Liver (tissue), 8 donors: ENCODE measurements at regions not wholly inside any gene's neighbourhood (a gene's known extent, or its start where the extent isn't known, plus 50 kb on each side); places are given as distances from the start of the nearest gene placed in this dataset.

Source experiments
- DNase-seq: peaks from one replicate; pipeline ENCODE4 v3.0.0-alpha.2; 2017; ENCODE audit warnings: low spot score
- H3K27ac ChIP-seq, 2 donors: one replicate each; pipeline ENCODE4 v1.7.0; 2013; ENCODE audit warnings: inconsistent platforms in 2 of 2, low read length in 2 of 2, control low read depth in 1 of 2, low read depth in 1 of 2, mild to moderate bottlenecking in 1 of 2
- H3K27me3 ChIP-seq, 4 donors: one replicate each; pipeline versions ENCODE4 v1.6.1 to v1.7.0; 2013; ENCODE audit warnings: low read length in 3 of 4, inconsistent platforms in 1 of 4, mild to moderate bottlenecking in 1 of 4, moderate library complexity in 1 of 4; ENCODE audit not compliant: control insufficient read depth in 4 of 4, insufficient read depth in 4 of 4
- H3K36me3 ChIP-seq, 4 donors: one replicate each; pipeline versions ENCODE4 v1.6.1 to v1.7.0; 2013; ENCODE audit warnings: low read length in 3 of 4, mild to moderate bottlenecking in 3 of 4, low read depth in 1 of 4, moderate library complexity in 1 of 4; ENCODE audit not compliant: control insufficient read depth in 4 of 4, insufficient read depth in 3 of 4
- H3K4me1 ChIP-seq, 4 donors: one replicate each; pipeline versions ENCODE4 v1.6.1 to v1.7.0; 2013; ENCODE audit warnings: low read length in 3 of 4, mild to moderate bottlenecking in 3 of 4, moderate library complexity in 1 of 4; ENCODE audit not compliant: control insufficient read depth in 4 of 4, insufficient read depth in 4 of 4
- H3K4me3 ChIP-seq, 3 donors: one replicate each; pipeline versions ENCODE4 v1.6.1 to v1.7.0; 2013; ENCODE audit warnings: low read length in 3 of 3, control low read depth in 1 of 3, low read depth in 1 of 3, mild to moderate bottlenecking in 1 of 3
- H3K9ac ChIP-seq, 2 donors: one replicate each; pipeline ENCODE4 v1.7.0; 2013; ENCODE audit warnings: low read length in 2 of 2, mild to moderate bottlenecking in 2 of 2, moderate library complexity in 2 of 2, control low read depth in 1 of 2, low read depth in 1 of 2
- H3K9me3 ChIP-seq, 4 donors: one replicate each; pipeline versions ENCODE4 v1.6.1 to v1.7.0; 2013; ENCODE audit warnings: low read length in 3 of 4; ENCODE audit not compliant: control insufficient read depth in 4 of 4
- ATF3 ChIP-seq: IDR thresholded peaks from 2 replicates; pipeline ENCODE4 v1.6.1; 2016; ENCODE audit warnings: antibody characterized with exemption
- CTCF ChIP-seq: fragments of 150-350 bp; IDR thresholded peaks from 2 replicates; pipeline ENCODE4 v1.5.1; 2017; ENCODE audit warnings: improper control_type of control experiment, low read depth, low read length; ENCODE audit not compliant: missing input control
- EGR1 ChIP-seq, 2 donors: IDR thresholded peaks; 2 replicates each; pipeline ENCODE4 v1.6.1; 2016 to 2018; ENCODE audit warnings: antibody characterized with exemption in 2 of 2, low read depth in 2 of 2
- FOXA1 ChIP-seq: IDR thresholded peaks from 2 replicates; pipeline ENCODE4 v1.6.1; 2016; ENCODE audit warnings: antibody characterized with exemption
- FOXA2 ChIP-seq: IDR thresholded peaks from 2 replicates; pipeline ENCODE4 v1.6.1; 2016; ENCODE audit warnings: antibody characterized with exemption
- GABPA ChIP-seq, 2 donors: IDR thresholded peaks in 1 of 2; conservative IDR thresholded peaks in 1 of 2; 2 replicates each; pipeline ENCODE4 v1.6.1; 2016; ENCODE audit warnings: antibody characterized with exemption in 2 of 2, mild to moderate bottlenecking in 1 of 2, moderate library complexity in 1 of 2
- HNF4A ChIP-seq, 2 donors: conservative IDR thresholded peaks; 2 replicates each; pipeline ENCODE4 v1.6.1; 2016; ENCODE audit warnings: antibody characterized with exemption in 2 of 2, mild to moderate bottlenecking in 2 of 2
- HNF4G ChIP-seq: IDR thresholded peaks from 2 replicates; pipeline ENCODE4 v1.6.1; 2016; ENCODE audit warnings: antibody characterized with exemption
- JUND ChIP-seq, 2 donors: IDR thresholded peaks; 2 replicates each; pipeline ENCODE4 v1.6.1; 2016; ENCODE audit warnings: antibody characterized with exemption in 2 of 2
- MAX ChIP-seq: IDR thresholded peaks from 2 replicates; pipeline ENCODE4 v1.6.1; 2016; ENCODE audit warnings: antibody characterized with exemption
- NR2F2 ChIP-seq: IDR thresholded peaks from 2 replicates; pipeline ENCODE4 v1.6.1; 2016; ENCODE audit warnings: antibody characterized with exemption
- RAD21 ChIP-seq, 2 donors: IDR thresholded peaks; 2 replicates each; pipeline ENCODE4 v1.6.1; 2016; ENCODE audit warnings: antibody characterized with exemption in 2 of 2, mild to moderate bottlenecking in 2 of 2
- REST ChIP-seq: IDR thresholded peaks from 2 replicates; pipeline ENCODE4 v1.6.1; 2016; ENCODE audit warnings: antibody characterized with exemption, mild to moderate bottlenecking
- RXRA ChIP-seq, 2 donors: IDR thresholded peaks; 2 replicates each; pipeline ENCODE4 v1.6.1; 2017 to 2018; ENCODE audit warnings: antibody characterized with exemption in 2 of 2, mild to moderate bottlenecking in 1 of 2
- SP1 ChIP-seq: IDR thresholded peaks from 2 replicates; pipeline ENCODE4 v1.6.1; 2018; ENCODE audit warnings: antibody characterized with exemption, mild to moderate bottlenecking
- TAF1 ChIP-seq: conservative IDR thresholded peaks from 2 replicates; pipeline ENCODE4 v1.6.1; 2016; ENCODE audit warnings: antibody characterized with exemption, mild to moderate bottlenecking
- YY1 ChIP-seq: IDR thresholded peaks from 2 replicates; pipeline ENCODE4 v1.6.1; 2016; ENCODE audit warnings: antibody characterized with exemption, mild to moderate bottlenecking
- ZBTB33 ChIP-seq: IDR thresholded peaks from 2 replicates; pipeline ENCODE4 v1.6.1; 2016; ENCODE audit warnings: antibody characterized with exemption
- WGBS: extraction: QIAGEN DNeasy Blood & Tissue Kit; methylation state at CpG from one replicate; pipeline ENCODE4 v1.1.7; 2013; 5-methylcytosine and 5-hydroxymethylcytosine counted together
- donor health status: healthy.
- donor health status: healthy.
- donor health status: healthy.
- donor health status: healthy.
- donor health status: healthy.

GRCh38 chr12:86723326-86723725, 467.1 kb upstream of the MGAT4C start:
- Histone ChIP-seq H3K9me3 (no peaks in the 10 kb centered on the region), H3K9ac (no peak overlapping the region), H3K4me3 (no peak overlapping the region), H3K36me3 (no peaks in the 10 kb centered on the region), H3K4me1 (no peaks in the 10 kb centered on the region), H3K27ac (no peak overlapping the region), H3K27me3 (no peaks in the 10 kb centered on the region)
- TF ChIP-seq CTCF: no peak
- WGBS: 68% methylated on average over 2 of the region's 2 CpGs
- no peak for DNase-seq

GRCh38 chr12:86721713-86722397, 465.7 kb upstream of the MGAT4C start:
- H3K9me3 ChIP-seq: no peaks in the 10 kb centered on the region
- H3K27ac ChIP-seq: no peak overlapping the region
- 80% methylated on average over 5 of the region's 5 CpGs for WGBS
- H3K4me1 ChIP-seq: no peaks in the 10 kb centered on the region
- no peaks in the 10 kb centered on the region for H3K27me3 ChIP-seq
- no peak overlapping the region for H3K9ac ChIP-seq
- H3K36me3 ChIP-seq: no peaks in the 10 kb centered on the region
- TF ChIP-seq FOXA2 (no peak), NR2F2 (no peak), JUND (IDR thresholded peaks at IDR 0.05) (no peak), SP1 (no peak), HNF4A (conservative IDR thresholded peaks at IDR 0.05) (no peak), FOXA1 (no peak), YY1 (no peak), CTCF (no peak), MAX (no peak), EGR1 (IDR thresholded peaks at IDR 0.05; ENCODE audit: low read depth in 2 of 2) (no peak), RAD21 (IDR thresholded peaks at IDR 0.05) (no peak), GABPA (IDR thresholded peaks at IDR 0.05 in 1 of 2, conservative IDR thresholded peaks at IDR 0.05 in 1 of 2) (no peak), REST (no peak), TAF1 (no peak), RXRA (IDR thresholded peaks at IDR 0.05) (no peak), HNF4G (no peak), ZBTB33 (no peak), ATF3 (no peak)
- no peak for DNase-seq
- H3K4me3 ChIP-seq: no peak overlapping the region
